Activated CD8-positive, alpha-beta T cell treated with anti-CD3 and anti-CD28 coated beads for 36 hours (primary cell): ENCODE measurements at regions not wholly inside any gene's neighbourhood (a gene's known extent, or its start where the extent isn't known, plus 50 kb on each side); places are given as distances from the start of the nearest gene placed in this dataset.

Experiments
- ATAC-seq: fragments of 200-7000 bp; cut with Tn5 transposase; one replicate; pipeline ENCODE4 v1.10.0; 2021; ENCODE audit warnings: mild to moderate bottlenecking, moderate library complexity
- CTCF ChIA-PET: fragments of 350-600 bp; sonication (Branson Sonifier 250); formaldehyde crosslinking; loops from one replicate; lab custom pipeline; 2021; ENCODE audit warnings: antibody characterized with exemption; lab: Charles Lee
- POLR2A ChIA-PET: fragments of 350-600 bp; sonication (Branson Sonifier 250); formaldehyde crosslinking; loops from one replicate; lab custom pipeline; 2021; ENCODE audit warnings: antibody characterized with exemption; lab: Charles Lee
- DNase-seq: peaks from one replicate; pipeline ENCODE4 v3.0.0-alpha.2; 2020
- H3K27ac Mint-ChIP-seq: one replicate; pipeline ENCODE4 v1.8.0; 2021; ENCODE audit warnings: mild to moderate bottlenecking, mixed read lengths
- H3K27me3 Mint-ChIP-seq: one replicate; pipeline ENCODE4 v1.8.0; 2021; ENCODE audit warnings: mixed read lengths
- H3K36me3 Mint-ChIP-seq: one replicate; pipeline ENCODE4 v1.8.0; 2021; ENCODE audit warnings: low read depth, mixed read lengths
- H3K4me1 Mint-ChIP-seq: one replicate; pipeline ENCODE4 v1.8.0; 2021; ENCODE audit warnings: low read depth, mixed read lengths
- H3K4me3 Mint-ChIP-seq: one replicate; pipeline ENCODE4 v1.8.0; 2021; ENCODE audit warnings: mild to moderate bottlenecking, moderate library complexity, mixed read lengths
- H3K9me3 Mint-ChIP-seq: one replicate; pipeline ENCODE4 v1.8.0; 2021; ENCODE audit warnings: mixed read lengths
- CTCF ChIP-seq: fragments of 200-600 bp; IDR thresholded peaks from one replicate; pipeline ENCODE4 v1.8.0; 2022; ENCODE audit warnings: antibody characterized with exemption, mild to moderate bottlenecking
- intact Hi-C: fragments of 100-400 bp; cut with micrococcal nuclease; formaldehyde crosslinking; loops from one replicate; pipeline ENCODE4 v1.10.0; 2022

- Mint-ChIP-seq H3K4me3 (no peak overlapping the region), H3K4me1 (peaks cover 2% of the 10 kb centered on the region), H3K9me3 (no peaks in the 10 kb centered on the region), H3K36me3 (no peaks in the 10 kb centered on the region), H3K27me3 (peaks cover 39% of the 10 kb centered on the region), H3K27ac (no peak overlapping the region)
- DNase-seq (no peak), ATAC-seq (no peak)
- intact Hi-C loops: loop anchor here (10.0 kb wide), 1 partner anchor 182 kb away; the partner anchor contains the start of gene LINGO1
- ChIA-PET CTCF (no interaction called here), POLR2A (interaction anchor here (1.0 kb wide), 1 partner anchor 50 kb away, joined by 3 read pairs; no protein-coding TSS in a partner anchor)
- TF ChIP-seq CTCF: no peak
Observed at GRCh38 chr15:77816983-77817382, 184.3 kb upstream of the LINGO1 start.

GRCh38 chr15:77815015-77815414, 182.3 kb upstream of the LINGO1 start:
- Mint-ChIP-seq H3K36me3 (no peaks in the 10 kb centered on the region), H3K4me3 (no peak overlapping the region), H3K27me3 (peaks cover 21% of the 10 kb centered on the region), H3K4me1 (no peaks in the 10 kb centered on the region), H3K27ac (no peak overlapping the region), H3K9me3 (no peaks in the 10 kb centered on the region)
- intact Hi-C loops: loop anchor here (10.0 kb wide), 1 partner anchor 180 kb away; the partner anchor contains the start of gene LINGO1
- ChIA-PET POLR2A (interaction anchor here (0.6 kb wide), 1 partner anchor 177 kb away, joined by 3 read pairs; no protein-coding TSS in a partner anchor), CTCF (no interaction called here)
- ATAC-seq (no peak), DNase-seq (no peak)
- TF ChIP-seq CTCF: no peak

- ATAC-seq: no peak
- no peaks in the 10 kb centered on the region for H3K4me1 Mint-ChIP-seq
- TF ChIP-seq CTCF: no peak
- no peaks in the 10 kb centered on the region for H3K9me3 Mint-ChIP-seq
- H3K36me3 Mint-ChIP-seq: no peaks in the 10 kb centered on the region
- H3K4me3 Mint-ChIP-seq: no peak overlapping the region
- POLR2A ChIA-PET: no interaction called here
- no peak for DNase-seq
- H3K27ac Mint-ChIP-seq: no peak overlapping the region
- CTCF ChIA-PET: no interaction called here
- intact Hi-C loops: loop anchor here (10.0 kb wide), 1 partner anchor 178 kb away; the partner anchor contains the start of gene LINGO1
- peaks cover 12% of the 10 kb centered on the region for H3K27me3 Mint-ChIP-seq
Observed at GRCh38 chr15:77812664-77813063, 180.0 kb upstream of the LINGO1 start.

GRCh38 chr15:77811270-77811669, 178.6 kb upstream of the LINGO1 start:
- TF ChIP-seq CTCF: no peak
- DNase-seq (no peak), ATAC-seq (no peak)
- ChIA-PET POLR2A (interaction anchor here (0.7 kb wide), 1 partner anchor 170 kb away, joined by 3 read pairs; no protein-coding TSS in a partner anchor), CTCF (no interaction called here)
- H3K4me1 Mint-ChIP-seq: no peaks in the 10 kb centered on the region
- intact Hi-C loops: loop anchor here (10.0 kb wide), 1 partner anchor 176 kb away; the partner anchor contains the start of gene LINGO1
- no peak overlapping the region for H3K27ac Mint-ChIP-seq
- no peaks in the 10 kb centered on the region for H3K9me3 Mint-ChIP-seq
- H3K4me3 Mint-ChIP-seq: no peak overlapping the region
- H3K36me3 Mint-ChIP-seq: no peaks in the 10 kb centered on the region
- H3K27me3 Mint-ChIP-seq: peaks cover 5% of the 10 kb centered on the region

- no peak overlapping the region for H3K4me3 Mint-ChIP-seq
- ChIA-PET POLR2A (no interaction called here), CTCF (no interaction called here)
- intact Hi-C loops: loop anchor here (10.0 kb wide), 1 partner anchor 175 kb away; the partner anchor contains the start of gene LINGO1
- no peak for DNase-seq
- no peaks in the 10 kb centered on the region for H3K9me3 Mint-ChIP-seq
- no peaks in the 10 kb centered on the region for H3K4me1 Mint-ChIP-seq
- H3K27ac Mint-ChIP-seq: no peak overlapping the region
- no peaks in the 10 kb centered on the region for H3K36me3 Mint-ChIP-seq
- H3K27me3 Mint-ChIP-seq: no peaks in the 10 kb centered on the region
- ATAC-seq: no peak
- no peak for TF ChIP-seq CTCF
Observed at GRCh38 chr15:77810130-77810571, 177.4 kb upstream of the LINGO1 start.
